GM12878 (cell line): ENCODE measurements at regions not wholly inside any gene's neighbourhood (a gene's known extent, or its start where the extent isn't known, plus 50 kb on each side); places are given as distances from the start of the nearest gene placed in this dataset.

Experiments used
- ATAC-seq: fragments of 200-7000 bp; cut with Tn5 transposase; 3 replicates; pipeline ENCODE4 v1.9.1; 2020; ENCODE audit warnings: mild to moderate bottlenecking, moderate library complexity
- BruUV-seq: library from RNA; stranded (reverse); fragments of 400-500 nt; replicated peaks from 2 replicates; lab custom pipeline; 2021; lab: Mats Ljungman, UMichigan
- CTCF ChIA-PET: fragments of 300-600 bp; sonication (Branson Sonifier 250); formaldehyde crosslinking; extraction: SDS; loops from one replicate; lab custom pipeline; 2021; ENCODE audit warnings: inconsistent platforms; lab: Yijun Ruan, JAX
- POLR2A ChIA-PET: fragments of 350-600 bp; formaldehyde crosslinking; extraction: SDS; loops from one replicate; lab custom pipeline; 2021; ENCODE audit warnings: inconsistent platforms; lab: Charles Lee
- RAD21 ChIA-PET: fragments of 300-600 bp; sonication (Branson Sonifier 250); formaldehyde crosslinking; loops from one replicate; lab custom pipeline; 2023; ENCODE audit warnings: antibody characterized with exemption; ENCODE audit not compliant: unreplicated experiment; lab: Charles Lee
- SMC1A ChIA-PET: fragments of 300-600 bp; sonication (Branson Sonifier 250); formaldehyde crosslinking; loops from one replicate; lab custom pipeline; 2023; ENCODE audit not compliant: unreplicated experiment, uncharacterized antibody; lab: Charles Lee
- DNase-seq: peaks from one replicate; pipeline ENCODE4 v3.0.0-alpha.2; 2011; ENCODE audit warnings: low read depth, low spot score
- FAIRE-seq: peaks from 3 replicates; lab custom pipeline; 2011; peaks lifted over from hg19 to GRCh38; lab: Jason Lieb, UNC
- H2AFZ ChIP-seq: 2 replicates; pipeline ENCODE4 v1.6.0; 2011; ENCODE audit warnings: low read depth, low read length, control low read depth; ENCODE audit not compliant: control insufficient read depth
- H3K27ac ChIP-seq: 2 replicates; pipeline ENCODE4 v1.5.1; 2011; ENCODE audit warnings: control low read depth; ENCODE audit not compliant: control insufficient read depth, insufficient read depth
- H3K27me3 ChIP-seq, 2 experiments: replicated peaks in 1 of 2; 2 replicates each; pipeline versions ENCODE4 v1.6.0 to v1.6.1; 2011; ENCODE audit warnings: low read length in 1 of 2; ENCODE audit not compliant: control insufficient read depth in 2 of 2, insufficient read depth in 2 of 2
- H3K36me3 ChIP-seq, 2 experiments: 2 replicates each; pipeline ENCODE4 v1.5.1; 2011; ENCODE audit warnings: low read length in 1 of 2; ENCODE audit not compliant: control insufficient read depth in 2 of 2, insufficient read depth in 2 of 2
- H3K4me1 ChIP-seq: 2 replicates; pipeline ENCODE4 v1.6.1; 2011; ENCODE audit warnings: mild to moderate bottlenecking, low read length, moderate library complexity, mixed read lengths; ENCODE audit not compliant: control insufficient read depth, insufficient read depth
- H3K4me2 ChIP-seq: 2 replicates; pipeline ENCODE4 v1.6.0; 2011; ENCODE audit warnings: control low read depth; ENCODE audit not compliant: control insufficient read depth, insufficient read depth
- H3K4me3 ChIP-seq: fragments of 200-600 bp; sonication (generic); 2 replicates; pipeline ENCODE4 v1.5.1; 2016
- H3K79me2 ChIP-seq: 2 replicates; pipeline ENCODE4 v1.6.0; 2011; ENCODE audit warnings: low read length; ENCODE audit not compliant: control insufficient read depth, insufficient read depth
- H3K9ac ChIP-seq: 2 replicates; pipeline ENCODE4 v1.8.0; 2011; ENCODE audit warnings: low read length, control low read depth, mixed read lengths; ENCODE audit not compliant: control insufficient read depth, insufficient read depth
- H3K9me3 ChIP-seq: replicated peaks from 3 replicates; pipeline ENCODE4 v1.5.1; 2011; ENCODE audit warnings: mild to moderate bottlenecking, low read length; ENCODE audit not compliant: control insufficient read depth, insufficient read depth
- H4K20me1 ChIP-seq: 2 replicates; pipeline ENCODE4 v1.6.0; 2011; ENCODE audit not compliant: control insufficient read depth, insufficient read depth
- CBX3 ChIP-seq: fragments of 200-600 bp; sonication (generic); IDR thresholded peaks from 2 replicates; pipeline ENCODE4 v1.6.1; 2016; ENCODE audit warnings: low read depth, borderline replicate concordance
- CHD4 ChIP-seq: fragments of 200-600 bp; sonication (generic); IDR thresholded peaks from 2 replicates; pipeline ENCODE4 v1.6.1; 2016; ENCODE audit warnings: mild to moderate bottlenecking
- PML ChIP-seq: IDR thresholded peaks from 2 replicates; pipeline ENCODE4 v1.6.1; 2012; ENCODE audit warnings: low read length, inconsistent platforms
- RBBP5 ChIP-seq: fragments of 200-600 bp; sonication (generic); conservative IDR thresholded peaks from 2 replicates; pipeline ENCODE4 v1.6.1; 2016
- SP1 ChIP-seq: IDR thresholded peaks from one replicate; pipeline ENCODE4 v1.6.1; 2011; ENCODE audit warnings: low read depth, low read length
- SRF ChIP-seq, 2 experiments: IDR thresholded peaks; 2 replicates each; pipeline ENCODE4 v1.6.1; 2011; ENCODE audit warnings: low read depth in 2 of 2, low read length in 2 of 2, mild to moderate bottlenecking in 1 of 2, moderate library complexity in 1 of 2
- STAT3 ChIP-seq: IDR thresholded peaks from 2 replicates; pipeline ENCODE4 v1.6.1; 2011; ENCODE audit warnings: low read depth, low read length, improper control_type of control experiment
- TARDBP ChIP-seq: IDR thresholded peaks from 2 replicates; pipeline ENCODE4 v1.6.1; 2016; ENCODE audit warnings: borderline replicate concordance
- ZBTB40 ChIP-seq: fragments of 450-650 bp; IDR thresholded peaks from 2 replicates; pipeline ENCODE4 v1.6.1; 2016; ENCODE audit warnings: mild to moderate bottlenecking, moderate library complexity, borderline replicate concordance
- WGBS: methylation state at CpG from one replicate; pipeline ENCODE4 v1.1.6; 2016; ENCODE audit warnings: low lambda C conversion rate; ENCODE audit not compliant: insufficient replicate concordance, insufficient coverage; ENCODE audit errors: missing lambda C conversion rate; 5-methylcytosine and 5-hydroxymethylcytosine counted together
- in situ Hi-C: fragments of 300-500 bp; cut with MboI; formaldehyde crosslinking; loops from 9 replicates; pipeline ENCODE4 v1.14.3; 2018; ENCODE audit warnings: mixed read lengths
- intact Hi-C: fragments of 100-400 bp; cut with micrococcal nuclease; formaldehyde crosslinking; loops from one replicate; pipeline ENCODE4 v1.14.2; 2022; ENCODE audit not compliant: unreplicated experiment
- TF ChIP-seq, protein P1 (sequence below): IDR thresholded peaks from 2 replicates; pipeline ENCODE4 v1.6.1; 2011; ENCODE audit warnings: borderline replicate concordance, low read depth, mild to moderate bottlenecking, moderate library complexity, mixed read lengths, low read length; ENCODE audit not compliant: insufficient read depth; ENCODE audit errors: extremely low read length
- TF ChIP-seq, protein P2 (sequence below): fragments of 450-650 bp; IDR thresholded peaks from 2 replicates; pipeline ENCODE4 v1.6.1; 2018; ENCODE audit warnings: borderline replicate concordance, mild to moderate bottlenecking; ENCODE audit not compliant: partially characterized antibody

GRCh38 chr10:78870458-78870857 lies 198.3 kb upstream of the ZMIZ1 start (continued):
- TF ChIP-seq SP1 (no peak), RBBP5 (no peak), SRF (IDR thresholded peaks at IDR 0.05; ENCODE audit: low read depth in 2 of 2, low read length in 2 of 2) (no peak), PML (no peak)
- TF ChIP-seq, all 136 proteins: peak for 0

- ATAC-seq: no peak
- peaks cover 2 to 3% of the 10 kb centered on the region in 2 experiments; a peak in 3 of 4 replicates for H3K27me3 ChIP-seq
- no peaks in the 10 kb centered on the region for H3K36me3 ChIP-seq
- H4K20me1 ChIP-seq: no peaks in the 10 kb centered on the region
- H3K9me3 ChIP-seq: no peaks in the 10 kb centered on the region
- H2AFZ ChIP-seq: no peak overlapping the region
- ChIA-PET RAD21 (no interaction called here), SMC1A (no interaction called here), CTCF (no interaction called here), POLR2A (no interaction called here)
- H3K79me2 ChIP-seq: no peaks in the 10 kb centered on the region
- no peaks in the 10 kb centered on the region for H3K4me1 ChIP-seq
- no peak for DNase-seq
- intact Hi-C loops: no loop called here
- FAIRE-seq: no peak
- in situ Hi-C loops: no loop called here
- BruUV-seq: no TSS peak
- H3K4me3 ChIP-seq: no peak overlapping the region
- no peak for TF ChIP-seq CHD4
- TF ChIP-seq STAT3: no peak
- TF ChIP-seq CBX3: no peak
- TF ChIP-seq, protein P1, sequence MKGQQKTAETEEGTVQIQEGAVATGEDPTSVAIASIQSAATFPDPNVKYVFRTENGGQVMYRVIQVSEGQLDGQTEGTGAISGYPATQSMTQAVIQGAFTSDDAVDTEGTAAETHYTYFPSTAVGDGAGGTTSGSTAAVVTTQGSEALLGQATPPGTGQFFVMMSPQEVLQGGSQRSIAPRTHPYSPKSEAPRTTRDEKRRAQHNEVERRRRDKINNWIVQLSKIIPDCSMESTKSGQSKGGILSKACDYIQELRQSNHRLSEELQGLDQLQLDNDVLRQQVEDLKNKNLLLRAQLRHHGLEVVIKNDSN: no peak
- no peak for TF ChIP-seq TARDBP
- TF ChIP-seq, protein P2, sequence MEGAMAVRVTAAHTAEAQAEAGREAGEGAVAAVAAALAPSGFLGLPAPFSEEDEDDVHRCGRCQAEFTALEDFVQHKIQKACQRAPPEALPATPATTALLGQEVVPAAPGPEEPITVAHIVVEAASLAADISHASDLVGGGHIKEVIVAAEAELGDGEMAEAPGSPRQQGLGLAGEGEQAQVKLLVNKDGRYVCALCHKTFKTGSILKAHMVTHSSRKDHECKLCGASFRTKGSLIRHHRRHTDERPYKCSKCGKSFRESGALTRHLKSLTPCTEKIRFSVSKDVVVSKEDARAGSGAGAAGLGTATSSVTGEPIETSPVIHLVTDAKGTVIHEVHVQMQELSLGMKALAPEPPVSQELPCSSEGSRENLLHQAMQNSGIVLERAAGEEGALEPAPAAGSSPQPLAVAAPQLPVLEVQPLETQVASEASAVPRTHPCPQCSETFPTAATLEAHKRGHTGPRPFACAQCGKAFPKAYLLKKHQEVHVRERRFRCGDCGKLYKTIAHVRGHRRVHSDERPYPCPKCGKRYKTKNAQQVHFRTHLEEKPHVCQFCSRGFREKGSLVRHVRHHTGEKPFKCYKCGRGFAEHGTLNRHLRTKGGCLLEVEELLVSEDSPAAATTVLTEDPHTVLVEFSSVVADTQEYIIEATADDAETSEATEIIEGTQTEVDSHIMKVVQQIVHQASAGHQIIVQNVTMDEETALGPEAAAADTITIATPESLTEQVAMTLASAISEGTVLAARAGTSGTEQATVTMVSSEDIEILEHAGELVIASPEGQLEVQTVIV: no peak
- TF ChIP-seq ZBTB40: no peak
- H3K27ac ChIP-seq: no peak overlapping the region
- 11% methylated on average over 3 of the region's 3 CpGs for WGBS
- no peak overlapping the region for H3K9ac ChIP-seq
- H3K4me2 ChIP-seq: no peak overlapping the region
Observed at GRCh38 chr10:78871796-78872195, 197.0 kb upstream of the ZMIZ1 start.
